Testis (tissue), 2 donors: ENCODE measurements at regions not wholly inside any gene's neighbourhood (a gene's known extent, or its start where the extent isn't known, plus 50 kb on each side); places are given as distances from the start of the nearest gene placed in this dataset.

ENCODE experiments used
- CTCF ChIP-seq, 3 experiments: fragments of 450-650 bp in 2 of 3; fragments of 200-600 bp in 1 of 3; sonication (generic) in 1 of 3; IDR thresholded peaks; one replicate each; pipeline ENCODE4 v1.5.1; 2016 to 2019; ENCODE audit warnings: antibody characterized with exemption in 3 of 3, mild to moderate bottlenecking in 2 of 3, moderate library complexity in 1 of 3
- POLR2A ChIP-seq: fragments of 450-650 bp; IDR thresholded peaks from one replicate; pipeline ENCODE4 v1.6.1; 2017; ENCODE audit warnings: antibody characterized with exemption, mild to moderate bottlenecking, moderate library complexity

DNA sequence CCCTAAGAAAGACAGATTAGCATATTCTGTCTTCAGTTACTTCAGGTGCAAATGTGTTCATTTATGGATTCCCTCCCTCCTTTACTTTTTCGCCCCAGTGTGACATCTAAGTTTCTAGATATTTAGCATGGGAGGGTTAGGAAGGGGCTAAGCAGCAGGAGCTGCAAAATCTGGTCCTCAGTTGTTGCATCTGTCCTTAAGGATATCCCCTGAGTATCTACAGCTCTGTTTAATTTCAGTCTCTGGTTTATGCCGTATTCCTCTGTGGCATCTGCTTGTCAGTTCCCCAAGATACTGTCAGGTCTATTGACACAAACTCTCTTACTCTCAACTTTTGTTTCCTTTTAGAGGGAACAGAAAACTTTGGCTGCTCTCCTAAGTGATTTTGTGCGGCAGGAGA, 754.6 kb upstream of the MAP3K7 start:
- TF ChIP-seq CTCF (IDR thresholded peaks at IDR 0.05), result no peak
- no peak for TF ChIP-seq POLR2A
